OCI-LY3 (cell line): ENCODE measurements at regions not wholly inside any gene's neighbourhood (a gene's known extent, or its start where the extent isn't known, plus 50 kb on each side); places are given as distances from the start of the nearest gene placed in this dataset.

Experiments
- EZH2phosphoT487 ChIP-seq: fragments of 200-600 bp; shearing (Covaris generic); IDR thresholded peaks from 2 replicates; pipeline ENCODE4 v1.6.1; 2018; ENCODE audit warnings: antibody characterized with exemption, mixed run types, low read depth
- TF ChIP-seq, protein P1 (sequence below): fragments of 200-600, 300-600 bp; sonication (generic); IDR thresholded peaks from 2 replicates; pipeline ENCODE4 v1.5.1; 2014; ENCODE audit warnings: antibody characterized with exemption, low read length, low read depth

DNA sequence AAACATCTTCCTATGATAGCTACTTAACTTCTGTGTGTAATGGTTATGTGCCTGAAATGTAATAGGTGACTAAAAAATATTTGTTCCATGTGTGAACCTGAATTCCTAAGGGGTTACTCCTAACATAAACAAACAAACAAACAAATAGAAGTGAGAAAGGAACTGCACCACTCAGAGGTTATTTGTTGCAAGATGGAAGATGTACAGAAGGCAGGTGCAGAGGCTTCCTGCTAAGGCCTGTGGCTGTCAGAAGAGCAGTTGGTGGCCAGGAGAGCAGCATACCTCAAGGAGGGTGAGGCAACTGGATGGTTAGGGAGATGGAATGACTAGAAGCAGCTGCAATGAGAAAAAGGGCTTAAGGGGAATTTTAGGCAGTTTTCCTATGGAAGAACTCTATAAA, 940.6 kb downstream of the TTLL7 start:
- TF ChIP-seq, protein P1, sequence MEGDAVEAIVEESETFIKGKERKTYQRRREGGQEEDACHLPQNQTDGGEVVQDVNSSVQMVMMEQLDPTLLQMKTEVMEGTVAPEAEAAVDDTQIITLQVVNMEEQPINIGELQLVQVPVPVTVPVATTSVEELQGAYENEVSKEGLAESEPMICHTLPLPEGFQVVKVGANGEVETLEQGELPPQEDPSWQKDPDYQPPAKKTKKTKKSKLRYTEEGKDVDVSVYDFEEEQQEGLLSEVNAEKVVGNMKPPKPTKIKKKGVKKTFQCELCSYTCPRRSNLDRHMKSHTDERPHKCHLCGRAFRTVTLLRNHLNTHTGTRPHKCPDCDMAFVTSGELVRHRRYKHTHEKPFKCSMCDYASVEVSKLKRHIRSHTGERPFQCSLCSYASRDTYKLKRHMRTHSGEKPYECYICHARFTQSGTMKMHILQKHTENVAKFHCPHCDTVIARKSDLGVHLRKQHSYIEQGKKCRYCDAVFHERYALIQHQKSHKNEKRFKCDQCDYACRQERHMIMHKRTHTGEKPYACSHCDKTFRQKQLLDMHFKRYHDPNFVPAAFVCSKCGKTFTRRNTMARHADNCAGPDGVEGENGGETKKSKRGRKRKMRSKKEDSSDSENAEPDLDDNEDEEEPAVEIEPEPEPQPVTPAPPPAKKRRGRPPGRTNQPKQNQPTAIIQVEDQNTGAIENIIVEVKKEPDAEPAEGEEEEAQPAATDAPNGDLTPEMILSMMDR: no peak
- TF ChIP-seq EZH2phosphoT487: no peak
